Lower lobe of right lung (tissue), 2 donors: ENCODE measurements at regions not wholly inside any gene's neighbourhood (a gene's known extent, or its start where the extent isn't known, plus 50 kb on each side); places are given as distances from the start of the nearest gene placed in this dataset.

Experiments used
- ATAC-seq, 2 donors: fragments of 200-7000 bp; cut with Tn5 transposase; one replicate each; pipeline ENCODE4 v1.9.1; 2020 to 2022; ENCODE audit warnings: mild to moderate bottlenecking in 2 of 2, moderate library complexity in 2 of 2
- DNase-seq: peaks from one replicate; pipeline ENCODE4 v3.0.0-alpha.2; 2020
- H3K27ac ChIP-seq: fragments of 200-600 bp; one replicate; pipeline ENCODE4 v1.8.0; 2022
- H3K27me3 ChIP-seq: fragments of 200-600 bp; one replicate; pipeline ENCODE4 v1.8.0; 2022; ENCODE audit warnings: low read depth
- H3K36me3 ChIP-seq: fragments of 200-600 bp; one replicate; pipeline ENCODE4 v1.8.0; 2022; ENCODE audit warnings: mild to moderate bottlenecking
- H3K4me1 ChIP-seq: fragments of 200-600 bp; one replicate; pipeline ENCODE4 v1.8.0; 2022
- H3K4me3 ChIP-seq: fragments of 200-600 bp; one replicate; pipeline ENCODE4 v1.8.0; 2022; ENCODE audit warnings: mild to moderate bottlenecking
- H3K9me3 ChIP-seq: fragments of 200-600 bp; one replicate; pipeline ENCODE4 v1.8.0; 2022
- intact Hi-C: fragments of 100-400 bp; cut with DNase I; formaldehyde crosslinking; loops from one replicate; pipeline ENCODE4 v1.11.0; 2022
- TF ChIP-seq, protein P1 (sequence below): fragments of 200-600 bp; IDR thresholded peaks from one replicate; pipeline ENCODE4 v1.8.0; 2022; ENCODE audit warnings: antibody characterized with exemption, mild to moderate bottlenecking
- donor health status: DM: no; HTN: yes; CAD: no; lungs with severe emphysema.

DNA sequence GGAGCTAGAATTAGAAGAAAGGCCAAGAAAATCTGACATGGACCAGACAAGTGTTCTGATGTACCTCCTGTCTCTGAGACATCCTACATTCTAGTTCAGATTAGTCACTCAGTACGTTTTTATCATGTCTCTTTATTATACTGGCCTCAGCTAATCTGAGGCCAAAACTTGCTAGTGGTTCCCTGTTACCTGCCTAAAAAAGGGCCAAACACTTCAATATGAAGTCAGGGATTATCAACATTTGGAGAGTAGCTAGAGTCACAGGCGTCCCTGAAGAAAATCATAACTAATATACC lies 587.4 kb downstream of the PRELID2 start:
- TF ChIP-seq, protein P1, sequence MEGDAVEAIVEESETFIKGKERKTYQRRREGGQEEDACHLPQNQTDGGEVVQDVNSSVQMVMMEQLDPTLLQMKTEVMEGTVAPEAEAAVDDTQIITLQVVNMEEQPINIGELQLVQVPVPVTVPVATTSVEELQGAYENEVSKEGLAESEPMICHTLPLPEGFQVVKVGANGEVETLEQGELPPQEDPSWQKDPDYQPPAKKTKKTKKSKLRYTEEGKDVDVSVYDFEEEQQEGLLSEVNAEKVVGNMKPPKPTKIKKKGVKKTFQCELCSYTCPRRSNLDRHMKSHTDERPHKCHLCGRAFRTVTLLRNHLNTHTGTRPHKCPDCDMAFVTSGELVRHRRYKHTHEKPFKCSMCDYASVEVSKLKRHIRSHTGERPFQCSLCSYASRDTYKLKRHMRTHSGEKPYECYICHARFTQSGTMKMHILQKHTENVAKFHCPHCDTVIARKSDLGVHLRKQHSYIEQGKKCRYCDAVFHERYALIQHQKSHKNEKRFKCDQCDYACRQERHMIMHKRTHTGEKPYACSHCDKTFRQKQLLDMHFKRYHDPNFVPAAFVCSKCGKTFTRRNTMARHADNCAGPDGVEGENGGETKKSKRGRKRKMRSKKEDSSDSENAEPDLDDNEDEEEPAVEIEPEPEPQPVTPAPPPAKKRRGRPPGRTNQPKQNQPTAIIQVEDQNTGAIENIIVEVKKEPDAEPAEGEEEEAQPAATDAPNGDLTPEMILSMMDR: no peak
- Histone ChIP-seq H3K4me3 (no peak overlapping the region), H3K36me3 (no peaks in the 10 kb centered on the region), H3K27ac (no peak overlapping the region), H3K9me3 (no peaks in the 10 kb centered on the region), H3K4me1 (no peaks in the 10 kb centered on the region), H3K27me3 (no peaks in the 10 kb centered on the region)
- no peak for ATAC-seq
- no peak for DNase-seq
- intact Hi-C loops: no loop called here

DNA sequence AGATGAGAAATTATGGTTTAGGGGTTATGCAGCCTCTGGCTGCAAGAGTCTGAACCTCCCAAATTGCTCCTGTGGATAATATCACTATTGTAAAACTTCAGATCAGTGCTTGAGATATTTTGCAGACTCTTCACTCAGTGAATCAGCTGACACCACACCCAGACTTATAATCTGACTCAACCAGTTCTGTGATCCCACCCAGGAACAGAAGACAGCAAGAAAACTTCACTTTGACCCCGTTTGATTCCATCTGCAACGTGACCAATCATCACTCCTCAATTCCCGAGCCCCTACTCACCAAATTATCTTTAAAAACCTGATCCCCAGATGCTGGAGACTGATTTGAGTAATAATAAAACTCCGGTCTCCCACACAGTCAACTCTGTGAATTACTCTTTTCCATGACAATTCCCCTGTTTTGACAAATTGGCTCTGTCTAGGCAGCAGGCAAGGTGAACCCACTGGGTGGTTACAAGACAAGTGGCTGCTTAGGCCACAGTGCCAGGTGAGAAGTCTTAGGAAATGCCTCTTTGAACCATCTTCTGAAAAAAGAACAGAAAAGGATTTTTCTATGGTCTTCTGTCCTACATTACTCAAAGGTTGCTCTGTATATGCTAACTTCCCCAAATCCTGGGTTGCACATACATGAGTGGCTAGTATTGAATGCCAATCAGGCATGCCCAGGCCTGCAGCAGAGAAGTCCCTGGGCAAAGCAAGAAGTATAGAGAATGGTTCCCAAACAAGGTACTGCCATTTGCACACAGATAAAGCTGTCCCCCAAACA lies 588.0 kb downstream of the PRELID2 start:
- Histone ChIP-seq H3K27me3 (no peaks in the 10 kb centered on the region), H3K4me1 (no peaks in the 10 kb centered on the region), H3K4me3 (no peak overlapping the region), H3K36me3 (no peaks in the 10 kb centered on the region), H3K9me3 (no peaks in the 10 kb centered on the region), H3K27ac (no peak overlapping the region)
- ATAC-seq: no peak
- DNase-seq: no peak
- TF ChIP-seq, protein P1: no peak
- intact Hi-C loops: no loop called here

DNA sequence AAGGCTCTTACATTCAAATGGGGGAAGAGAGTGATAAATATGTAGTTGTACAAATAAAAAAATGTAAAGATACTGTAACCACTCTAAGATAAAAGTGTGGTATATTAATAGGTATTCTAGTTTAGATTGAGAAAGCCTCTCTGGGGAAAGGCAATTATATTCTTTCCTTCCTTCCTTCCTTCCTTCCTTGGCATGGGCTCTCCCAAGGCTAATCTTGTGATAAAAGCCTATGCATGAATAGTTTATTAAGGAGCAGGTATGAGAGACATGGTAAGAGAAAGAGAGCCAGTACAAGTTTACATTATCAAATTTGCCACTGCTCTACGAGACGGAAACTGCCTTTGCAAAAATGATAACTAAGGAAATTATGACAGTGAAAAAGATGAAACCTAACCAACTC lies 588.8 kb downstream of the PRELID2 start:
- H3K4me1 ChIP-seq: no peaks in the 10 kb centered on the region
- no peaks in the 10 kb centered on the region for H3K27me3 ChIP-seq
- H3K36me3 ChIP-seq: no peaks in the 10 kb centered on the region
- ATAC-seq (no peak), DNase-seq (no peak)
- intact Hi-C loops: no loop called here
- H3K9me3 ChIP-seq: no peaks in the 10 kb centered on the region
- H3K4me3 ChIP-seq: no peak overlapping the region
- H3K27ac ChIP-seq: no peak overlapping the region
- TF ChIP-seq, protein P1: no peak

DNA sequence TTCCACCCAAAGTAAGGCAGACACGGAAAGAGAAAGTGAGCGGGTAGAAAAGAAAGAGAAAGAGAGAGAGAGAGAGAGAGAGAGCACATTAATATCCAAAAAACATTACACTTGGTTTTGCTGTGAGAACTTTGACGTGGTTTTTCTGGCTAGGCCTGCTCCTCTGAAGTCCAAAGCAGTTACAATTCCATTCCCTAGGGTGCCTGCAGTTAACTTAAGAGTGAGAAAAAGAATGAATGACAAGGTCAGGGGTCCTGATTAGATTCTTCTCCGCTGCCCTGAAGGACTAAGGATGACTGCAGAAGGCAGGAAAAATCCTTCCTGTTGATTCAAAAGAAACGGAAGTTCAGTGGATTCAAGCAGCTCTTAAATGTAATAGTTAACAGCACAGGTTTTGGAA lies 589.8 kb downstream of the PRELID2 start:
- no peak overlapping the region for H3K27ac ChIP-seq
- no peaks in the 10 kb centered on the region for H3K27me3 ChIP-seq
- DNase-seq (no peak), ATAC-seq (no peak)
- H3K36me3 ChIP-seq: no peaks in the 10 kb centered on the region
- TF ChIP-seq, protein P1: no peak
- intact Hi-C loops: no loop called here
- H3K9me3 ChIP-seq: no peaks in the 10 kb centered on the region
- H3K4me3 ChIP-seq: no peak overlapping the region
- no peaks in the 10 kb centered on the region for H3K4me1 ChIP-seq

DNA sequence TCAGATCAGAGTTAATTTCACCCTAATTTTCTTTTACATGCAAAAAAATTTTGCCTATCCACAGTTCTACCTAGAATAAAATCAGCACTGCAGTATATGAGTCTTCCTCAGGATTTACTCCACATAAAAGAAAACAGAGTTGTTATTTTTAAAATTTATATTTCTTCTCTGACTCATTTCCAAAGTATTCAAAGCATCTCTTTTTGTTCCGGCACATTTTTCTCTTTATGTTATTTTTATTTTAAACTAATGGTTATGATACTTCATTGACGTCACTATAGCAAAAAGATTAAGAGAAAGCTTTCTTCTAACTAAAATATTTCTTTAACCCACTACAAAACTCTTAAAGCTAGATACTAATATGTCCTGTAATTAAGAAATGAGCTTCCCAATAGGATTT lies 590.4 kb downstream of the PRELID2 start:
- Histone ChIP-seq H3K9me3 (no peaks in the 10 kb centered on the region), H3K4me3 (no peak overlapping the region), H3K27me3 (no peaks in the 10 kb centered on the region), H3K27ac (no peak overlapping the region), H3K36me3 (no peaks in the 10 kb centered on the region), H3K4me1 (no peaks in the 10 kb centered on the region)
- ATAC-seq: no peak
- no peak for DNase-seq
- intact Hi-C loops: no loop called here
- TF ChIP-seq, protein P1: no peak
